ENCODE measurements at regions not wholly inside any gene's neighbourhood (a gene's known extent, or its start where the extent isn't known, plus 50 kb on each side); places are given as distances from the start of the nearest gene placed in this dataset.
A peak's percentile ranks its signal among the peaks of the same experiment; 100 is the strongest.
"Not testable (repeated sequence)": the region's sequence is repeated elsewhere in the genome, so short reads cannot be mapped to it uniquely, and the experiment has no call there.

DNA sequence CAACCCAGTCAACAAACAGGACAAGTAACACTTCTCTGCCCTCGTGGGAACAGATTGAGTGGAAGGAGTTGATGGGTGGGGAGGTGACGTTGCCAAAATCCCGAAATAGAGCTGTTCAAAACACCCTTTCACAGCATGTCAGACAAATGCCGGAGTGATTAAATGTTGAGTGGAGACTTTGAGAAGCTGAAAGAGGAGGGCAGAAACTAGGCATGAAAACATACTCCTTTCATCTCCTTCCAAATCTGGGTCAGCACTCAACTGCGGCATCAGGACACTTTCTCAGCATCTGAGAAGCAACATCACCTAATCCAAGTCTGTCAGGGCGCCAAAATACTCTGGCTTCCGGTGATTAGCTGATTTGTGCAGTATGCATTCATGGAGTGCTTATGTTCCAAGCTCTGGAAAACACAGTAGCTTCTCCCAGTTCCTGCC, 51.5 kb upstream of the MRI1 start:
- DNase-seq (ENCODE audit: low read depth in 4 of 4, low spot score in 1 of 4), result no peak

DNA sequence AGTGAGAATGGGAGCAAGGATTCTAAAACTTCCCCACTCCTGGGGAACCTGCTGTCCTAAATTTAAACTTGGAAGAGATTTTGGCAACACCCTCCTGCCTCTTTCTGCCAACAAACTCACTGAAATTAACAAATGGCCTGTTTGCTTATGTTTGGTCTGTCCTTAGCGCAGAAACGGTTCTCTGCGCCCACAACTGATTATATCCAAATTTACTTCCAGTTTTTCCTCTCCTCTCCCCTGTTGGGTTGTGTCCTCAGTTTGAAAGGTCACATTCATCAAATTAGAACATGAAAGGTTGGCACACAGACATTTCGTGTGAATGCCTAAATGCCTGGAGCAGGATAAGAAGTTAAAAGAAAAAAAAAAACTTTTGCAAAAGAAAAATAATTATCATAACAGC, 56.4 kb upstream of the MRI1 start:
- no peak for DNase-seq (ENCODE audit: low read depth in 4 of 4, low spot score in 1 of 4)

GRCh38 chr19:13705928-13706447, 58.3 kb upstream of the MRI1 start:
- no peak for DNase-seq (ENCODE audit: low read depth in 4 of 4, low spot score in 1 of 4)

DNA sequence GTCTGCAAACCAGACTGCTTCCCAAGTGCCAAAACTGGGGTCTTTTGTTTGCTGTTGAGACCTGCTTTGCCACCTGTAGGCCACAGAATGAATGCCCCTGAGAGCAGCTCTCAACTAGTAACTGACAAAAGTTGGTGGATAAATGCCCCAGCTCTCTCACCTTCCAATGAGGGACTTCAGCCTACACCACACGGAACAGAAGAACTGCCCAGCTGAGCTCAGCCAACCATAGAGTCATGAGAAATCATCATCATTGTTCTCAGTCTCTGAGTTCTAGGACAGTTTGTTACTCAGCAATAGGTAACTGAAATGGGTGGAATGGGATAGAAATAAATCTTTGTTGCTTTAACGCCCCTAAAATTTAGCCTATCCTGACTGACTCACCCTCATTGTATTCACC, 59.1 kb upstream of the MRI1 start:
- no peak for DNase-seq (ENCODE audit: low read depth in 4 of 4, low spot score in 1 of 4)

DNA sequence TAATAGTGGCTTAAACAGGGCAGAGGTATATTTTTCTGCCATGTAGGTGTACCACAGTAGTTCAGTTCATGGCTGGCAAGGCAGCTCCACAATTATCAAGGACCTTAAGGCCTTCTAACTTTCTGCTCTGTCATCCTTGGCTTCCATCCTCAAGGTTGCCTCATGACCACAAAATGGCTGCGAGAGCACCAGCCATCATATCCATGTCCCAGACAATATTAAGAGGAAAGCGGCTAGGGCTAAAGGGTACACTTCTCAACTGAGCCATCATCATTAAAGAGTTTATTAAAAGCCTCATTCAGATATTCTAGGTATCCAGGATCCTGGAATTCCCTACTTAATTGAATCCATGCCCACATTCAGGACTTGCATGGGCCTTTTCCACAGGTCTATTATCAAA, 62.7 kb upstream of the MRI1 start:
- DNase-seq (ENCODE audit: low read depth in 4 of 4, low spot score in 1 of 4), result no peak

DNA sequence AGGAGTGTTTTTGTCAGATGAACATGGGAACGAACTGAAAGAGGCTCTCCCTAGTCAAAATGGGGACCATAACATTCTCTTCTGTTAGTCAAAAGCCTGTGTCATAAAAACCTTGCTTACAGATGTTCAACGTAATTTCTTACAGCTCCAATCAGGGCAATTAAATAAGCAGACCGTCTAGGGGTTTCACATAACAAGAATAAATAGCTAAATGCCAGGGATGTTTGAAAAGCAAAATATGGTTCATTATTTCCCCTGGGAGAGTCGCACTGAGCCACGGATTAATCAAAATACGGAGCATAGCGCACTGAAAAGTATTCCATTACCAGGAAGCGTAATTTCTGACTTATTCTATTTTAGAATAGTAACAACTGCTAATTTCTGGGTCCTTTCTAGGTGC, 63.7 kb upstream of the MRI1 start:
- DNase-seq (ENCODE audit: low read depth in 4 of 4, low spot score in 1 of 4), result no peak

- DNase-seq (ENCODE audit: low read depth in 4 of 4, low spot score in 1 of 4), result no peak
These were observed 64.5 kb upstream of the MRI1 start for GRCh38 chr19:13699786-13700185.

DNA sequence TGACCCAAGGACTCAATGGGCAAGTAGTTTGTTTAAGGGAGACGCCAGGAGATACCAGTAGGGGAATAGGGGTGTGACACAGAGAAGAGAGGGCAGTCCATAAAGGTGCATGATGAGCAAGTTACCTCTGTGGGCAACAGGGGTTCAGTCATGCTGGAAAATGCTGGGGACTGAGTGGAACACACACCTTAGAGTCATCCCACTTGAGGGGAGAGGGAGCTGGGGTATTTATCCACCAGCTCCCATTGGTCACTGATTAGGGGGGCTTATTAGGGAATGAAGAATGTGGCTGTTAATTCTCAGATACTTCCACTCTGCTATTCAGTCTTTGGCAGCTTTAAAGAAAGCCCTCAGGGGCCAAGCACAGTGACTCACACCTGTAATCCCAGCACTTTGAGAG, 67.5 kb upstream of the MRI1 start:
- DNase-seq (ENCODE audit: low read depth in 4 of 4, low spot score in 1 of 4), result no peak

DNA sequence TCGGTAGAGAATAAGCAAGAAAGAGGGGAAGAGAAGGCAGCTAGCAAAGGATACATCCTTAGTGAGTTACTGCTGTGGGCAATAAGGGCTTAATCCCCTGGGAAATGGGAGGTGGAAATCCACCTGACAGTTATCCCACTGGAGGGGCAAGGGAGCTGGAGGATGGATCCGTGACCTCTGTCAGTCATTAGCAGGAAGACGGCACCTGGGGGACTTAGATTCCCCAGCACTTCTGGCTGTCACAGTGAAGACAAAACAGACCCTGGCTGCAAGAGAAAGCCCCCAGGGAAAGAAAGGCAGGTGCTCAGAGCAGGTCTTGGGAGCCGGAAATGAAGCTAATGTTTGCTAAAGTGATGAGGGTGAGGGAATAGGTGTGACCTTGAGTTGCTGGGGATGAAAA, 70.4 kb upstream of the MRI1 start:
- DNase-seq (ENCODE audit: low read depth in 4 of 4, low spot score in 1 of 4), result no peak

GRCh38 chr19:13691569-13692435, 72.5 kb upstream of the MRI1 start:
- no peak for DNase-seq (ENCODE audit: low read depth in 4 of 4, low spot score in 1 of 4)

DNA sequence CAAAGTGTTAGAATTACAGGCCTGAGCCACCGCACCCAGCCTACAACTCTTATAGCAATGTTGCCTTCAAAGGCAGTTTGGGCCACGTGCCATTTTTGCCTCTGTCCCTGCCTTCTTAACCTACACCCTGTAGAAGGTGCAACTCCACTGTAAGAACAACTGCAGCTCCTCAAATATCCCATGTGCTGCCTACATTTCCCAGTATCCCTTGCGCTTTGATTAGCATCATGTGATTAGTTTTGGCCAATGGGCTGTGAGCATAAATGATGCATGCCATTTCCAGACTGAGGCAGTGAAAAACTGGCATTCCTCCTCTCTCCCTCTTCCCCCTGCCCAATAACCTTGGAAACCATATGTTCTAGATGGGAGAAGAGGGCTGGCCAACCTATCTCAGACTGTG, 75.2 kb upstream of the MRI1 start:
- no peak for DNase-seq (ENCODE audit: low read depth in 4 of 4, low spot score in 1 of 4)

GRCh38 chr19:13684021-13684420, 80.3 kb upstream of the MRI1 start:
- no peak for DNase-seq (ENCODE audit: low read depth in 4 of 4, low spot score in 1 of 4)

GRCh38 chr19:13681509-13681908, 82.8 kb upstream of the MRI1 start:
- no peak for DNase-seq (ENCODE audit: low read depth in 4 of 4, low spot score in 1 of 4)

GRCh38 chr19:13680708-13681360, 83.5 kb upstream of the MRI1 start:
- not testable (repeated sequence) for DNase-seq (ENCODE audit: low read depth in 4 of 4, low spot score in 1 of 4)

- DNase-seq (ENCODE audit: low read depth in 4 of 4, low spot score in 1 of 4), result not testable (repeated sequence)
These were observed 87.4 kb upstream of the MRI1 start for GRCh38 chr19:13676967-13677366.

DNA sequence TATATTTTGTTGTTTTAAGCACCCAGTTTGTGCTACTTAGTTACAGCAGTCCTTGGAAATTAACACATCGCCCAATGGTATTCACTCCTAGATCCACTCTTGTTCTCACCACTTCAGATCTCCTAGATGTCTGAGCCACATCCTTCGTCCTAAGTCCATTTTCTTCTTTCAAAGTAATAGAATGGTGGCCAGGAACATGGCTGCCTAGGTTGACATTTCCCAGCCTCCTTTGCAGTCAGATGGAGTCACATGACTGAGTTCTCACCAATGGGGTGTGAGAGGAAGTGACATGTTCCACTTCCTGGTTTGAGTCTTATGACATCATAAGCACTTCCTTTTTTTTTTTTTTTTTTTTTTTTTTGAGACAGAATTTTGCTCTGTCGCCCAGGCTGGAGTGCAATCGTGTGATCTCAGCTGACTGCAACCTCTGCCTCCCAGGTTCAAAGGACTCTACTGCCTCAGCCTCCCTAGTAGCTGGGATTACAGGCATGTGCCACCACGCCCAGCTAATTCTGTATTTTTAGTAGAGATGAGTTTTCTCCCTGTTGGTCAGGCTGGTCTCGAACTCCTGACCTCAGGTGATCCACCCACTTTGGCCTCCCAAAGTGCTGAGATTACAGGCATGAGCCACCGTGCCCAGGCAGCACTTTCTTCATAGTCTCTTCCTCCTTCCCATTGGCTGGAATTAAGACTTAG, 91.7 kb upstream of the MRI1 start:
- DNase-seq (ENCODE audit: low read depth in 4 of 4, low spot score in 1 of 4), result peak in 1 of 4 experiments; percentile 3

DNA sequence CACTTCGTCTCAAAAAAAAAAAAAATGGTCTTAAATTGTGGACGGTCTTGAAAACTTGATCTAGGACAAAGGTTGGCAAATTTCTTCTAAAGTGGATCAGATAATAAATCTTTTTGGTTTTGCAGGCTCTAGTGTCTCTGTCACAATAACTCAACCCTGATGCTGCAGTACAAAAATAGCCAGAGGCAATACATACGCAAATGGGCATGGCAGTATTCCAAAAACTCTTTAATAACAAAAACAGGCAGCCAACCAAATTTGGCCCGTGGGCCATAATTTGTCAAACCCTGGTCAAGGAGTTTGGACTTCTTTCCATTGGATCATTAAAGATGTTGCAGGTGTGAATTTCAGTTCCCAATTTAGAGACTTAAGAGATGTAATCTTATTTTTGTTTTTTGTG, 93.5 kb upstream of the MRI1 start:
- no peak for DNase-seq (ENCODE audit: low read depth in 4 of 4, low spot score in 1 of 4)

DNA sequence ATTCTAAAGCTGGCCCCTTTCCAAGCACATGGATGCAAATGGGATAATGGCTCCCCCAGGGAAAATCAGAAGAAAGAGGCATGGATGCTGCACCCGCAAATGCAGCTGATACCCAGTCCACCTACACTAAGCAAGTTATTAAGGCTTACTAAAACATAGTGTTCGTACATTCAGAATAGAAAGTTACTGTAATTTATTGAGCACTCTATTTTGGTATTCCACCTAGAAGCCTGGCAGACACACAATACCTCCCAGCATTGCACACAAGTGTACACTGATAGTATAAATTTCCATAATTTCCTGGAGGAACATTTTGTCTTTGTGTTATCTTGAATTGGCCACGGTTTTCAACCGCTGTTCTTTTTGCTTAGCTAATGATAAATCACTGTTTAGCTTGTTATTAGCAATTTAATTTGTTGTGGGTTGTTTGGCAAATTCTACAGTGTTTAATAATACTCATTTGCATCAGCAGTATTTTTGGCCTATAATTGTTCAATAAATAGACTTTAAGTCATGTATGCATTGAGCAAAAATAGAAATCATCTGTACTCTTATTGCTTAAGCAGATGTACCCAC, 94.5 kb upstream of the MRI1 start:
- DNase-seq (ENCODE audit: low read depth in 4 of 4, low spot score in 1 of 4), result no peak

DNA sequence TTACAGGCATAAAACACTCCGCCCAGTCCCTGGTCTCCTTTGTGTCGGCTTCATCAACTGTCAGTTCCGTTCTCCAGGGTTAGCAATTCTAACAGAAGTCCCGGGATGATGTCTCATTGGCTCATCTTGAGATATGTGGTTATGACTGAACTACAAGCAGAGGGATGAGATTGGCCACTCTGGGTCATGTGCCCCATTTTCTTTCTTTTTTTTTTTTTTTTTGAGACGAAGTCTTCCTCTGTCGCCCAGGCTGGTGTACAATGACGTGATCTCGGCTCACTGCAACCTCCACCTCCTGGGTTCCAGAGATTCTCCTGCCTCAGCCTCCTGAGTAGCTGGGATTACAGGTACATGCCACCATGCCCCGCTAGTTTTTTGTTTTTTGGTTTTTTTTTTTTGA, 95.4 kb upstream of the MRI1 start:
- no peak for DNase-seq (ENCODE audit: low read depth in 4 of 4, low spot score in 1 of 4)

DNA sequence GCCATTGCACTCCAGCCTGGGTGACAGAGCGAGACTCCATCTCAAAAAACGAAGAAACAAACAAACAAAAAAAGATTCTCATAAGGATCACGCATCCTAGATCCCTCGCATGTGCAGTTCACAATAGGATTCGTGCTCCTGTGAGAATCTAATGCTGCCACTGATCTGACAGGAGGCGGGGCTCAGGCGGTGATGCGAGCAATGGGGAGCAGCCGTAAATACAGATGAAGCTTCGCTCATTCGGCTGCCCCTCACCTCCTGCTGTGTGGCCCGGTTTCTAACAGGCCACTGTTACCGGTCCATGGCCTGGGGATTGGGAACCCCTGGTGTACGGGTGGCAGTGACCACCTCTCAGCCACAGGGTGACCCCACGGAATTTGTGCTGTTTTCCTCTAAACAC, 98.2 kb upstream of the MRI1 start:
- no peak for DNase-seq (ENCODE audit: low read depth in 4 of 4, low spot score in 1 of 4)

DNA sequence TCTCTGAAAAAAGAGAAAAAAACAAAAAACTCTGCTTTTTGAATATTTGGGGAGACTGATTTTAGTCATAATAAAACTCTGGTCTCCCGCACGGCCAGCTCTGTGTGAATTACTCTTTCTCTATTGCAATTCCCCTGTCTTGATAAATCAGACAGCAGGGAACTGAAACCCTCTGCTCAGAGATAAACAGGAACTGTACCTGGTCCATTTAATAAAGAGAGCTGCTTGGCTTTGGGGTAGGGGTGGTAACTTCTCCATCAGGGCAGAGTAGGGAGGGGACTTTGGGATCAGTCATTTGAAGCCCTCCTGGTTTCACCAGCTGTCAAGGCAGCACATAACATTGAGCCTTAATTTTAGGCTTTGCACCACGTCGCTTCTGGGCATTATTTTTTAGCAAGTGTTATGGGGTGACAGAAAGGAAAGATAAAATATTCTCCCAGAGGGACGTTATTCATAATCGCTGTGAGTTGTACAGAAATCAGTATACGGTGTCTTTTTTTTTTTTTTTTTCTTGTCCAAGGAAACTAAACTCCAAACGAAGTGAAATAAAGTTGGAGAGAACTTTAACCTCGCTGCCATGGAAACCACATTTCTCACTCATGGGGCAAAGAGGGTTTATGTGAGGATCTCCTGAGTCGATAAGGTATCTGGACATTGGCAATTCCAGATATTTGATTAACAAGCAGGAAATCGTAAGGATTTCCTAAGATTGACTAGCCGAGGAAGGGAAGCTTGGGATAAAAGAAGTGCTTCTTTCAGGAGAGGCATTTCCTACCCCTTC, 99.0 kb upstream of the MRI1 start:
- no peak for DNase-seq (ENCODE audit: low read depth in 4 of 4, low spot score in 1 of 4)
